Caco-2 (cell line): ENCODE measurements at regions not wholly inside any gene's neighbourhood (a gene's known extent, or its start where the extent isn't known, plus 50 kb on each side); places are given as distances from the start of the nearest gene placed in this dataset.

Experiments
- BruUV-seq: library from RNA; stranded (reverse); fragments of 400-500 nt; replicated peaks from 2 replicates; lab custom pipeline; 2021; lab: Mats Ljungman, UMichigan
- CTCF ChIA-PET: fragments of 300-600 bp; sonication (Branson Sonifier 250); formaldehyde crosslinking; loops from one replicate; lab custom pipeline; 2022; ENCODE audit warnings: antibody characterized with exemption; lab: Charles Lee
- POLR2A ChIA-PET: fragments of 300-600 bp; sonication (Branson Sonifier 250); formaldehyde crosslinking; loops from one replicate; lab custom pipeline; 2022; ENCODE audit warnings: antibody characterized with exemption; lab: Charles Lee
- DNase-seq, 2 experiments: peaks; one replicate each; pipeline versions ENCODE4 v3.0.0 to v3.0.0-alpha.2; 2020 to 2022
- H3K27me3 ChIP-seq: replicated peaks from 2 replicates; pipeline ENCODE4 v1.6.0; 2011; ENCODE audit warnings: low read length; ENCODE audit not compliant: control insufficient read depth, insufficient read depth
- H3K36me3 ChIP-seq: 2 replicates; pipeline ENCODE4 v1.5.1; 2011; ENCODE audit warnings: low read length; ENCODE audit not compliant: control insufficient read depth, insufficient read depth
- H3K4me1 ChIP-seq: fragments of 250-450 bp; sonication (Bioruptor Pico); 2 replicates; pipeline ENCODE4 v1.5.1; 2020; ENCODE audit warnings: mild to moderate bottlenecking
- H3K4me3 ChIP-seq: 2 replicates; pipeline ENCODE4 v1.5.1; 2011; ENCODE audit warnings: low read depth, mild to moderate bottlenecking, control low read depth, low read length
- H3K9me3 ChIP-seq: fragments of 250-450 bp; sonication (Bioruptor Pico); 2 replicates; pipeline ENCODE4 v1.5.1; 2020; ENCODE audit warnings: mild to moderate bottlenecking, moderate library complexity
- H3K27ac Mint-ChIP-seq: one replicate; pipeline ENCODE4 v1.8.0; 2022; ENCODE audit warnings: mixed read lengths; ENCODE audit not compliant: unreplicated experiment
- H3K27me3 Mint-ChIP-seq: one replicate; pipeline ENCODE4 v1.8.0; 2022; ENCODE audit warnings: mixed read lengths; ENCODE audit not compliant: insufficient read depth, unreplicated experiment
- H3K36me3 Mint-ChIP-seq: one replicate; pipeline ENCODE4 v1.8.0; 2022; ENCODE audit warnings: mild to moderate bottlenecking, mixed read lengths; ENCODE audit not compliant: insufficient read depth, unreplicated experiment
- H3K4me1 Mint-ChIP-seq: one replicate; pipeline ENCODE4 v1.8.0; 2022; ENCODE audit warnings: low read depth, mixed read lengths; ENCODE audit not compliant: unreplicated experiment
- H3K4me3 Mint-ChIP-seq: one replicate; pipeline ENCODE4 v1.8.0; 2022; ENCODE audit warnings: mild to moderate bottlenecking, moderate library complexity, mixed read lengths; ENCODE audit not compliant: unreplicated experiment
- H3K9me3 Mint-ChIP-seq: one replicate; pipeline ENCODE4 v1.8.0; 2022; ENCODE audit warnings: mixed read lengths; ENCODE audit not compliant: unreplicated experiment
- intact Hi-C: fragments of 100-400 bp; cut with micrococcal nuclease; formaldehyde crosslinking; loops from one replicate; pipeline ENCODE4 v1.10.0; 2022; ENCODE audit not compliant: unreplicated experiment
- TF ChIP-seq, protein P1 (sequence below), 2 experiments: fragments of 200-600 bp in 1 of 2; IDR thresholded peaks; 1 replicate in 1 of 2; 2 replicates in 1 of 2; pipeline versions ENCODE4 v1.5.1 to v1.8.0; 2011 to 2022; ENCODE audit warnings: antibody characterized with exemption in 1 of 2, control low read depth in 1 of 2, inconsistent platforms in 1 of 2, low read depth in 1 of 2, low read length in 1 of 2, mild to moderate bottlenecking in 1 of 2, moderate library complexity in 1 of 2; ENCODE audit not compliant: insufficient read depth in 1 of 2, severe bottlenecking in 1 of 2, unreplicated experiment in 1 of 2

DNA sequence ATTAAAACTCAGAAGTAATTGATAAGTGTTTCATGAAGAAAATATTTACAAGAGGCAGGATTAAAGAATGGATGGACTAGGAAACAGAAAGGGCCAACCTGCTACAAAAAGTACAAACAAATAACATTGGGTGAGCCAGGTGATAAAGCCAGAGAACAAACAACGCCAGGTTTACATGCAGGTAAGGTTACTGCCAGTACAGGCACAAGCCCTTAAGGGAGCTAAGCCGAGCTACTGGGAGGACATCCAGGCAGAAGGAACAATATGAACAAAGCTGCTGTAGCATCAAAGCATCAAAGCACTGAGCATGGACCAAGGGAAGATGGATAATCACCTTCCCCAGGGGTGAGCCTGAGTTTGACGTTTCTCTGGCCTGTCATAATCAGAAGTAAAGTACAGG lies 380.7 kb downstream of the SEC16B start:
- Mint-ChIP-seq H3K36me3 (no peaks in the 10 kb centered on the region), H3K4me1 (no peaks in the 10 kb centered on the region), H3K27me3 (no peaks in the 10 kb centered on the region), H3K27ac (no peak overlapping the region), H3K9me3 (no peaks in the 10 kb centered on the region), H3K4me3 (no peak overlapping the region)
- Histone ChIP-seq H3K4me3 (no peak overlapping the region), H3K36me3 (no peaks in the 10 kb centered on the region), H3K27me3 (no peaks in the 10 kb centered on the region), H3K4me1 (peaks cover 18% of the 10 kb centered on the region), H3K9me3 (no peaks in the 10 kb centered on the region)
- intact Hi-C loops, result no loop called here
- BruUV-seq, result no TSS peak
- DNase-seq, result no peak
- ChIA-PET CTCF (no interaction called here), POLR2A (no interaction called here)
- TF ChIP-seq, protein P1, sequence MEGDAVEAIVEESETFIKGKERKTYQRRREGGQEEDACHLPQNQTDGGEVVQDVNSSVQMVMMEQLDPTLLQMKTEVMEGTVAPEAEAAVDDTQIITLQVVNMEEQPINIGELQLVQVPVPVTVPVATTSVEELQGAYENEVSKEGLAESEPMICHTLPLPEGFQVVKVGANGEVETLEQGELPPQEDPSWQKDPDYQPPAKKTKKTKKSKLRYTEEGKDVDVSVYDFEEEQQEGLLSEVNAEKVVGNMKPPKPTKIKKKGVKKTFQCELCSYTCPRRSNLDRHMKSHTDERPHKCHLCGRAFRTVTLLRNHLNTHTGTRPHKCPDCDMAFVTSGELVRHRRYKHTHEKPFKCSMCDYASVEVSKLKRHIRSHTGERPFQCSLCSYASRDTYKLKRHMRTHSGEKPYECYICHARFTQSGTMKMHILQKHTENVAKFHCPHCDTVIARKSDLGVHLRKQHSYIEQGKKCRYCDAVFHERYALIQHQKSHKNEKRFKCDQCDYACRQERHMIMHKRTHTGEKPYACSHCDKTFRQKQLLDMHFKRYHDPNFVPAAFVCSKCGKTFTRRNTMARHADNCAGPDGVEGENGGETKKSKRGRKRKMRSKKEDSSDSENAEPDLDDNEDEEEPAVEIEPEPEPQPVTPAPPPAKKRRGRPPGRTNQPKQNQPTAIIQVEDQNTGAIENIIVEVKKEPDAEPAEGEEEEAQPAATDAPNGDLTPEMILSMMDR (IDR thresholded peaks at IDR 0.05; ENCODE audit: insufficient read depth in 1 of 2, low read depth in 1 of 2, low read length in 1 of 2, severe bottlenecking in 1 of 2, unreplicated experiment in 1 of 2), result no peak

GRCh38 chr1:177586429-177586828 lies 383.4 kb downstream of the SEC16B start:
- CTCF ChIA-PET, result no interaction called here
- intact Hi-C loops, result no loop called here
- Histone ChIP-seq H3K9me3 (no peaks in the 10 kb centered on the region), H3K27me3 (no peaks in the 10 kb centered on the region), H3K36me3 (no peaks in the 10 kb centered on the region), H3K4me1 (peaks cover 18% of the 10 kb centered on the region), H3K4me3 (no peak overlapping the region)
- H3K4me1 Mint-ChIP-seq, result no peaks in the 10 kb centered on the region
- H3K36me3 Mint-ChIP-seq, result no peaks in the 10 kb centered on the region
- DNase-seq, result no peak
- BruUV-seq, result no TSS peak
- H3K27me3 Mint-ChIP-seq, result no peaks in the 10 kb centered on the region
- H3K9me3 Mint-ChIP-seq, result no peaks in the 10 kb centered on the region
- POLR2A ChIA-PET, result no interaction called here
- no peak overlapping the region for H3K27ac Mint-ChIP-seq
- H3K4me3 Mint-ChIP-seq, result no peak overlapping the region
- TF ChIP-seq, protein P1 (IDR thresholded peaks at IDR 0.05; ENCODE audit: insufficient read depth in 1 of 2, low read depth in 1 of 2, low read length in 1 of 2, severe bottlenecking in 1 of 2, unreplicated experiment in 1 of 2), result no peak

DNA sequence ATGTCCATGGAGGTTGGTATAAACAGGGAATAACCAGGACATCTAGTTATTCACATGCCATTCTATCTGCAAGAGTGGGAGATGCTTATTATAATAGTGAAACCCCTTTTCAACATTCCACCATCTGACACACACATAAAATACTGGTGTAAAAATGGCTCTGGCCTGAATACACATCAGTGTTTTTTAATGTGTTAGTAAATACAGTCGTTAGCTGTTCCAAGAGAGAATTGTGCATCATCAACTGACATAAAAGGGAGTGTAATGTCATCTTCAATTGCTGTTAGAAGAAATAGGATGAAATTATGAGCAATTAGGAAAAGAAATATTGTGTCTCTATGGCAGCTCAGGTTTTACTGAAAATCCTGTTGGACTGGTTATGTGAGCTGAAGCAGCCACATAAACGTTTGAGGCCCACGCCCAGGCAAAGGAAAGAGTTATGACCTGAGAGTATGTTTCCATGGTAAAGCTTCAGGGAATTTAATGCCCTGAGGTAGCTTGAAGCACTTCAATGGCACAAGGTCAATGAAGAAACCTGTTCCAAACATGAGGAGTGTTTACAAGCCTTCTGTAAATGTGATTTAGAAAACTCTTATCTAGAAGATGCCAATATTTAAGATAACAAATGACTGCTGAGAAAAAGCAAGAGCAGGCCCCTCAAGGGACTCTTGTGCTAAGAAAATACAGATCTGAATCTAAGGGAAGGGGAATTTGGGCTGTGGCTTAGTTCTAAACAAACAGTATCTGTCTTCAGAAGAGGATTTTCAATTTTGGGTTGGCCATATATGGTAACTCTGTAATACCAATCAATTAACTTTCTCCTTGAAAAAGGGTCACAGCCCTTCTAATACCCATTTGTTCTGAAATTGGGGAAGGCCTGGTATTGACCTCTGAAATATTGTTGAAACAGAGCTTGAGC lies 384.3 kb downstream of the SEC16B start:
- intact Hi-C loops, result no loop called here
- no peaks in the 10 kb centered on the region for H3K9me3 Mint-ChIP-seq
- no peaks in the 10 kb centered on the region for H3K27me3 ChIP-seq
- no peaks in the 10 kb centered on the region for H3K27me3 Mint-ChIP-seq
- ChIA-PET POLR2A (no interaction called here), CTCF (interaction anchor here (0.6 kb wide), 1 partner anchor 1007 kb away, joined by 4 read pairs; no protein-coding TSS in a partner anchor)
- no peaks in the 10 kb centered on the region for H3K9me3 ChIP-seq
- no peak overlapping the region for H3K4me3 Mint-ChIP-seq
- TF ChIP-seq, protein P1 (IDR thresholded peaks at IDR 0.05; ENCODE audit: insufficient read depth in 1 of 2, low read depth in 1 of 2, low read length in 1 of 2, severe bottlenecking in 1 of 2, unreplicated experiment in 1 of 2), result no peak
- no peak overlapping the region for H3K27ac Mint-ChIP-seq
- no peak overlapping the region for H3K4me3 ChIP-seq
- H3K4me1 Mint-ChIP-seq, result no peaks in the 10 kb centered on the region
- H3K36me3 Mint-ChIP-seq, result no peaks in the 10 kb centered on the region
- BruUV-seq, result no TSS peak
- peak; percentile 60 to 70 for DNase-seq
- peaks cover 18% of the 10 kb centered on the region for H3K4me1 ChIP-seq
- no peaks in the 10 kb centered on the region for H3K36me3 ChIP-seq
